OCI-LY7 (cell line): ENCODE measurements at regions not wholly inside any gene's neighbourhood (a gene's known extent, or its start where the extent isn't known, plus 50 kb on each side); places are given as distances from the start of the nearest gene placed in this dataset.

Experiments used
- CTCF ChIP-seq: fragments of 200-600 bp; sonication (generic); conservative IDR thresholded peaks from 2 replicates; pipeline ENCODE4 v1.5.1; 2014; ENCODE audit warnings: mild to moderate bottlenecking, antibody characterized with exemption, low read length, moderate library complexity, mixed read lengths
- EZH2phosphoT487 ChIP-seq: fragments of 200-600 bp; sonication (generic); IDR thresholded peaks from 2 replicates; pipeline ENCODE4 v1.6.1; 2018; ENCODE audit warnings: low read depth, borderline replicate concordance, mild to moderate bottlenecking, mixed run types, antibody characterized with exemption, low read length, moderate library complexity, mixed read lengths

GRCh38 chr18:27501671-27502070 is 316.6 kb upstream of the CHST9 start:
- TF ChIP-seq CTCF = no peak
- TF ChIP-seq EZH2phosphoT487 = no peak
